ENCODE measurements at regions not wholly inside any gene's neighbourhood (a gene's known extent, or its start where the extent isn't known, plus 50 kb on each side); places are given as distances from the start of the nearest gene placed in this dataset.

- TF ChIP-seq CTCF (IDR thresholded peaks at IDR 0.05; ENCODE audit: borderline replicate concordance, extremely low read depth, low read length, poor library complexity, severe bottlenecking) (no peak), EZH2 (IDR thresholded peaks at IDR 0.05; ENCODE audit: borderline replicate concordance, low read depth, low read length, severe bottlenecking) (no peak)
Measured at GRCh38 chrX:40470830-40471429, 109.8 kb upstream of the ATP6AP2 start.
